Tibial nerve (tissue), 4 donors: ENCODE measurements at regions not wholly inside any gene's neighbourhood (a gene's known extent, or its start where the extent isn't known, plus 50 kb on each side); places are given as distances from the start of the nearest gene placed in this dataset.

Source experiments
- EP300 ChIP-seq, 2 donors: sonication (generic); formaldehyde crosslinking; IDR thresholded peaks; one replicate each; pipeline ENCODE4 v1.6.1; 2017; ENCODE audit warnings: antibody characterized with exemption in 2 of 2, mild to moderate bottlenecking in 1 of 2
- POLR2A ChIP-seq, 2 donors: fragments of 450-650 bp; IDR thresholded peaks; one replicate each; pipeline ENCODE4 v1.6.1; 2017; ENCODE audit warnings: antibody characterized with exemption in 2 of 2, mild to moderate bottlenecking in 2 of 2, moderate library complexity in 2 of 2
- TF ChIP-seq, protein P1 (sequence below), 5 experiments: fragments of 200-600 bp in 3 of 5; fragments of 450-650 bp in 2 of 5; sonication (generic) in 3 of 5; IDR thresholded peaks; one replicate each; pipeline ENCODE4 v1.5.1; 2016 to 2019; ENCODE audit warnings: antibody characterized with exemption in 5 of 5, mild to moderate bottlenecking in 3 of 5, moderate library complexity in 2 of 5

DNA sequence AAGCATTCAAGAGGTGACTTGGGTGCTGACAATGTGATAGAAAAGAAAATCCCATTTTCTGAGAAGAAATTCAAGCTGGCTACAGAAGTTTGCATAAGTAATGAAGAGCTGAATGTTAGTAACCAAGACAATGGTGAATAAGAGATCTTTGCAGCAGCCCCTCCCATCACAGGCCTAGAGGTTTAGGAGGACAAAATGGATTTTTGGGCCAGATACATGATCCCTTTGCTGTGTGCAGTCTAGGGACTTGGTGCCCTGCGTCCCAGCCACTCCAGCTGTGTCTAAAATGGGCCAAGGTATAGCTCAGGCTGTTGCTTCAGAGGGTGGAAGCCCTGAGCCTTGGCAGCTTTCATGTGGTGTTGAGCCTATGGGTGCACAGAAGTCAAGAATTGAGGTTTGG is 107.0 kb upstream of the EPHA5 start:
- TF ChIP-seq POLR2A (IDR thresholded peaks at IDR 0.05): no peak
- TF ChIP-seq, protein P1, sequence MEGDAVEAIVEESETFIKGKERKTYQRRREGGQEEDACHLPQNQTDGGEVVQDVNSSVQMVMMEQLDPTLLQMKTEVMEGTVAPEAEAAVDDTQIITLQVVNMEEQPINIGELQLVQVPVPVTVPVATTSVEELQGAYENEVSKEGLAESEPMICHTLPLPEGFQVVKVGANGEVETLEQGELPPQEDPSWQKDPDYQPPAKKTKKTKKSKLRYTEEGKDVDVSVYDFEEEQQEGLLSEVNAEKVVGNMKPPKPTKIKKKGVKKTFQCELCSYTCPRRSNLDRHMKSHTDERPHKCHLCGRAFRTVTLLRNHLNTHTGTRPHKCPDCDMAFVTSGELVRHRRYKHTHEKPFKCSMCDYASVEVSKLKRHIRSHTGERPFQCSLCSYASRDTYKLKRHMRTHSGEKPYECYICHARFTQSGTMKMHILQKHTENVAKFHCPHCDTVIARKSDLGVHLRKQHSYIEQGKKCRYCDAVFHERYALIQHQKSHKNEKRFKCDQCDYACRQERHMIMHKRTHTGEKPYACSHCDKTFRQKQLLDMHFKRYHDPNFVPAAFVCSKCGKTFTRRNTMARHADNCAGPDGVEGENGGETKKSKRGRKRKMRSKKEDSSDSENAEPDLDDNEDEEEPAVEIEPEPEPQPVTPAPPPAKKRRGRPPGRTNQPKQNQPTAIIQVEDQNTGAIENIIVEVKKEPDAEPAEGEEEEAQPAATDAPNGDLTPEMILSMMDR (IDR thresholded peaks at IDR 0.05): no peak
- no peak for TF ChIP-seq EP300 (IDR thresholded peaks at IDR 0.05)
